SIG-M5 treated with dmso at 0.1 percent for 504 hours (cell line): ENCODE measurements at regions not wholly inside any gene's neighbourhood (a gene's known extent, or its start where the extent isn't known, plus 50 kb on each side); places are given as distances from the start of the nearest gene placed in this dataset.
A peak's percentile ranks its signal among the peaks of the same experiment; 100 is the strongest.

Source experiments
- DNase-seq: peaks from one replicate; lab custom pipeline; 2025; ENCODE audit not compliant: unreplicated experiment; lab: John Stamatoyannopoulos, UW

DNA sequence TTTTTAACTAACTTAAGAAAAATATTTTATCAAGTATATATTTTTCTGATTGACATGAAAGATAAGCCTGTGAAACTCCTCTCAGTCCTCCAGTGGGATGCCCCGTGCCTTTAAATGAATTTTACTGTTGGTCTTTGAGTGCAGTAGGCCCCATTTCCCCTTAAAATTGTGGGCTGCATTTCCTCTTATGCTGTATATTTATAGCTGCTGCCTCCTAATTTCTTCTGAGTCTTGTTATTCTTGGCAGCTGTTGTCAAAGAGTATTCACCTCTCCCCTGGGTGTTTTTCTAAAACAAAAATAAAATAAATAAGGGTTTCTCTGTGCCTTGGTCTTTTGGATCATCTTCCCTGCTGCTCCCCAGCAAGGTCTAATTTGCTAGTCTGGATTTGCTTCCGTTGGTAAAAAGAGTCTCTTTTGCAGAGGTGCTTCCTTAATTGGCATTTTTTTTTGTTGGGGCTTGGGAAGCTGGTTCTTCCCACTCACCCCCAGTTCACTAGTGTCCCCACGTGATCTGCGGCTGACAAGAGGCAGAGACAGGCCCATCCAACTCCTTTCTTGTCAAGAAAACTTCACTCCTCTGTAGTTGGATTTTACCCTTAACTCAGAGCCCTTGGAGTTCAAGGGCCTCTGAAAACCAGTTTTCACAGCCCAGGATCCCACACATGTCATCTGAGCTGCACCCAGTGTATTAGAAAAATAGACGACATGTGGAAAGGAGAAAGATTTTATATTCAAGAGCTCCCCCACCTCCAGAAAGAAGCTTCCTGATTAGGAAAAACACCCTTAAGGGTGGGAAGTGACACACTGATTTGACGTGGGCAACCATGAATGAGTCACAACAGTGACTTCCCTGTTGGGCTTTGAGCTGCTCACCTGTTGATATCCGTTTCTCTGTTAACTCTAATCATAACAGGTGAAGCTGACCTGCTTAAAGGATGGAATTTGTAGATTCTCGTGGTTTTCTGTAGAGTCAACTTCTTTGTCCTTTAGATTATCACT is 431.5 kb downstream of the DCDC2C start:
- DNase-seq, result peak; percentile 87

DNA sequence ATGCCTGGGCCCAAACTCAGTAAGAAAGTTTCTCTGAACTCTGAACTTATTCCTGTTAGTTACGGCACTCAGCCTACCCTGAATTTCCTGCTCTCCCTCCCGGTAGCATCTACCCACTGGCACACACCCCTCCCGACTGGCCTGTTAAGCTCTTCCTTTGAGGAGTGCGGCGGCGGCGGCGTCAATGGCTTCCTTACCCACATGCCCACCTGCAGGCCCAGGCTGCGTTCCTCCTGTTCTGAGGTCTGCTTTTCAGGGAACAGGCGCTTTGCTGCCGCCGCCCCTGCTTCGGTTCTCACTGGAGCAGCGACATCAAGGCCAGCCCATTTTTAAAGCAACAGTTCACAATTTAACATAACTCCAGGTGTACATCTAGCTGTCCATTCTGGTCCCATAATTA is 432.4 kb downstream of the DCDC2C start:
- DNase-seq, result no peak

DNA sequence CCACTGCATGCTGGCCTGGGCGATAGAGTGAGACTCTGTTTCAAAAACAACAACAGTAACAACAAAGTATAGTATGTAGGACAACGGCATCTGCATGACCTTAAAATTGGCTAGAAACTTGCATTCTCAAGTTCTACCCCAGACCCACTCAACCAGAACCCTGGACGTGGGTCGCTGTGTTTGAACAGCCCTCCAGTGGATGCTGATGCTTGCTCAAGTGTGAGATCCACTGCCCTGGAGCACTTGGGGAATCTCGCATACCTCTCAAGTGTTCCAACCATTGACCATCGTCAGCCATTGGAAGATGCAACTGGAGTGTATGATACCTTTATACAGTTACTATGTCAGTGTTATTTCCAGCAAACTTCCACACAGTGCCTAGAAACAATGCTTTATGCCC is 435.9 kb downstream of the DCDC2C start:
- no peak for DNase-seq

DNA sequence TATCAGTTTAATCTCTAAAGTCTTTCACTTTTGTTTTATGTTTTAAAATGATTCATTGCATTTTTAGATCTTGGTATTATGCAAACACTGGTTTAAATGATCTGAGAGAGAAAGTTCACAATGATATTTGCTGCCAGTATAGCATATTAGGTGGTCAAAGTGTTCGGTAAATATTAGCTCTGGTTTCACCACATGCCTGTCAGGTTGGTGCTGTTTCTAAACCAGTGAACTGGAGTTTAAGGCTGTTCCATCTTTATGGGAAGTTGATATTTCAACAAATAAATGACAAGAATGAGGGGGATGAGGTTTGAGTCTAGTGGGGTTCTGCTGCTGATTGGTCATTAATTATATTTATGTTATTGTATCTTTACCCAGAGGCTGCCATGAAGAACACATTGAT is 436.4 kb downstream of the DCDC2C start:
- no peak for DNase-seq

DNA sequence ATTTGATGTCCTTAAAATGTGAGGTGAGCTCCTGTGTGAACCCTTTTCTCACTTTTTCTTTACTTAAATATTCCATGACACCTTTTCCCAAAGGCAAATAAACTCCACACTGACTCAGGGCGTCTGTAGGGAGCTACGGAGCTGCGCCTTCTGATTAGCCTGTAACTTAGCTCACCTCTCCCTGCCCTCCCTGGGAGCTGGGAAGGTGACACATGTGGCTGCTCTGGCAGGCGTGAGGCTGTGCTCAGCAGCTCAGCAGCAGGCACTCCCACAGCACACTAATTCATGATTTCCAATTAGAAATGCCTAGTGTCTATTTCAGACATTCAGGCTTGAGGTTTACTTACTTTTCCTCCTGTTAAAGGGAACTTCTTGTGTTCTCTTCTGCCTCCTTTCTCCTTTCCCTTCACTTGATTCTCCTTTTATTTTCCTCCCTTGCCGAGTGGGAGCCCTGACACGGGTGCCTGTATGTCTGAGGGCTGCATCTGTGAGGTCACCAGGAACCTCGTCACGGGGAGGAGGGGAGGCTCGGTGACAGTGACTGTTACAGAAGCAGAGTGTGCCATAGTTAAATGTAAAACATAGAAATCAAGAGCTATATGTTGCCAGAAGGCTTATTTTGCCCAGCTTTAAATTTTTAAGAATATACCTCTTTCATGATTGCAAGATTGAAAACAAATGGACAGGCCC is 437.1 kb downstream of the DCDC2C start:
- DNase-seq, result no peak

DNA sequence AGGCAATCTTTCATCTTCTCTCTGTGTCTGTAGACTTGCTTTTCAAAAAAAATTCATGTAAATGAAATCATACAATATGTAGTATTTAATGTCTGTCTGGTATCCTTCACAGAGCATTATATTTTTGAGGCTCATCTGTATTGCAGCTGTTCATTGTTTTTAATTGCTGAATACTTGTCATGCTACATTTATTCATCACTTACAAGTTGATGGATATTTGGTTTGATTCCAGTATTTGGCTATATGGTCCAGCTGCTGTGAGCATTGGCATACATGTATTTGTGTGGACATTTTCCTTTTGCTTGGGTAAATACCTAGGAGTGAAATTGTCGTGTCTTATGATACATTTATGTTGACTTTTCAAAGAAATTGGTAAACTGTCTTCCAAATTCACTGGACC is 441.4 kb downstream of the DCDC2C start:
- DNase-seq, result no peak

DNA sequence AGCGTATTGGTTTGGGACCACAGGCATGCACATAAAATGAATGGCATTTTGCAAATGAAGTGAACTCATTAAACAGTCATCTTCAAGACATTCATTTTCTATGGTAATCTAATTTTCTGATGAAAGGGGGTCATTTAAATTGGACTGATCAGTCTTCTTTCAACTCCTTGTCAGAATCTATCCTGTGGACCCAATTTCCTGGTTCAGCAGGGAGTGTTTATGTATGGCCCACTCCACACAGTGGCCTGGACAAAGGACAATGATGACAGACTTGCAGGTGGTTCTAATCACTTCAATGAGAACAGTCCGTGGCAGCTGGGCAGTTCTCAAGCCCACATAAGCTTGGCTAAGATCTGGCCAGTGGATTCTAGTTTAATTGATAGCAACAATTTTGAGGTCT is 448.1 kb downstream of the DCDC2C start:
- no peak for DNase-seq

DNA sequence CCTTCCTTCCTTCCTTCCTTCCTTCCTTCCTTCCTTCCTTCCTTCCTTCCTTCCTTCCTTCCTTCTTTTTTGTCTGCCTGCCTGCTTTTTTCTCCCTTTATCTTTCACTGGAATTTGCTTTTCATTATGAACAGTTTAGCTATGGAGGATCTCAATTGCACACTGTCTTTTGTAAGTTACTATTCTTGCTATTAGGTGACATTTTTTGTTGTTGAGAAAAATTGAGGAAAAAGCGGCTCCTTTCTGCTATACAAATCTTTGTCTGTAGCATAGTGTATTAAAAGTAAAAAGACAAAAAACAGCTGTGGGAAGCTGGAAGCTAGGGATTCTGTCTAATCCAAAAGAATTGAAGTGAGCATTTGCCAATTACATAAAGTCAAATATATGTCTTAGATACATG is 448.7 kb downstream of the DCDC2C start:
- DNase-seq, result no peak

DNA sequence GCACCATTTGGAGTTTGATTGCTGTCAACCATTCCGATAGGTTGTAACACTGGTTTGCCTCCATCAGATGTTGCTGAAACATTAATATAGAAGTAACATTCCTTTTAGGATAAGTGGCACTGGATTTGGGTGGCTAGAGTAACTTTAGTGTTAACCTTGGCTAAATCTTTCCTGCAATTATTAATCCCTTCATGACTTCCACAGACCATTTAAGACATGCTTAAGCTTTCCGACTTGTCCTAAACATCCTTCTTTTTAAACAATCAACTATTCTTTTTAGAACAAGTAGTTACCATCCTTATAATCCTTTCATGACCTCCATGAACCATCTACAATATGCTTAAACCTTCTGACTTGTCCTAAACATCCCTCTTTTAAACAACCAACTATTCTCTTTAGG is 465.5 kb downstream of the DCDC2C start:
- no peak for DNase-seq

DNA sequence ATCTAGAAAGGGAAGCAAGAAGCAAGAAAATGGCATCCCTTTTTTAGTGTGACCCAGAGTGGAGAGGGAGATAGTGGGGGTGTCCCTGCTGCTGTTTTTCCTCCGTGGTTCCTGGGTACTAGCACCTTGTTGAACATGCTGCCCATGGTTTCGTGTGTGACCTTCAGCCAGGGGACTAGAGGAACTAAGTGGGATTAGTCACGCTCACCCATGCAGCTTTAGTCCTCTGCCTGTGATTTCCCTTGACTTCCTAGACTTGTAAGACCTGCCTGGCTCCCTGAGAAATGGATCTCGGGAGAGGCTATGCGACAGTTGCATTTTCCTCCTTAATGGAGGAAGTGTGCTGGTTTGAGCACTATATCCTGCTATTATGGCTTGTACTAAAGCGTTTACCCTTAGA is 471.4 kb downstream of the DCDC2C start:
- no peak for DNase-seq

DNA sequence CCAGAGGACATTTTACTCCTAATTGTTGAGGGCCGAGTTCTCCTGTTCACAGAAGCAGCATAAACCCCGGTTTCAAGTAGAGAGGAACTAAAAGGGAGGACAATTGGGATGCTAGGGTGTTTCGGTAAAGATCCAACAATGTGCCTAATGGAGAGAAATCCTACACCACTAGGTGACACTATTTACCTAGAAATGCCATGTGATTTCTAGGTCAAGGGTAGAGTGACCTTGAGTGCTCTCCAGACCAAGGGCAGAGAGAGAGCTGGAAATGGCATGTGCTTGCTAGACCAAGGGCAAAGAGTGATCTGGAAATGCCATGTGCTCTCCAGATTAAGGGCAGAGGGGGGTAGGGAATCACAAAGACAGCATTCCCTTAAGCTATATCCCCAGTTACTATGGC is 472.0 kb downstream of the DCDC2C start:
- no peak for DNase-seq

DNA sequence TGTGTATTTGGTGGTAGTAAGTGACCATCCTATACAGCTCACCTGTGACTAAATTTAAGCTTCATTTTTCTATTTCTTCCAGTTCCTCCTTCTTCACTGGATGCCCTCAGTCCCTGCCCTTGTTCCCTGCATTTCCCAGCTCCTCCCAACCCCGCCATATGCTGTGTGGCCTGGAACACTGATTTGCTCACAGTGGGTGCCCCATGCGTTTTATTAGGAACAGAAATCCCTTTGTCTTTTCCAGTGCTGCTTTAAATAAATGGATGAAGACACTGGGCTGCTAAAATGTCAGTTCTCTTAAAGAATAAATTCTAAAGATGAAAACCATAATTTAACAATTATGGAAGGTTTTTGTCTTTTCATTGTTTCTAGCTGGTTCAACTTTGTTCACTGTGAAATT is 477.3 kb downstream of the DCDC2C start:
- DNase-seq, result no peak

DNA sequence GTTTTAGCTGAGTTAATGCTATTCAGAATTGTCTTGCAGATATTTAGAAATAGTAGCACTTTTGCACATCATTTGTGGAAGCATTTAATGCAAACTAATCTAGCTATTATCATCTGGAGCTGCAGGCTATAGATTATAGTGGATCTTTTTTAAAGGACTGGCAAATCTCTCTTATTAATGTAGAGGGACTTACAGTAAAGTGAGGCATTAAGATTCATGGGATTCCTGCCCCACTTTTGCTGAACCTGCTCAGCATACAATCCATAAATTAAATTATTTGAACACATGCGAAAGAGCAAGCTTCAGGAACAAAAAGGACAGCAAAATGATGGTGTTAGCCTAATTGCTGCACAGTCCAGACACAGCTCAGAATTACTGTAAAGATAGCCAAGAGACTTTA is 477.7 kb downstream of the DCDC2C start:
- no peak for DNase-seq

DNA sequence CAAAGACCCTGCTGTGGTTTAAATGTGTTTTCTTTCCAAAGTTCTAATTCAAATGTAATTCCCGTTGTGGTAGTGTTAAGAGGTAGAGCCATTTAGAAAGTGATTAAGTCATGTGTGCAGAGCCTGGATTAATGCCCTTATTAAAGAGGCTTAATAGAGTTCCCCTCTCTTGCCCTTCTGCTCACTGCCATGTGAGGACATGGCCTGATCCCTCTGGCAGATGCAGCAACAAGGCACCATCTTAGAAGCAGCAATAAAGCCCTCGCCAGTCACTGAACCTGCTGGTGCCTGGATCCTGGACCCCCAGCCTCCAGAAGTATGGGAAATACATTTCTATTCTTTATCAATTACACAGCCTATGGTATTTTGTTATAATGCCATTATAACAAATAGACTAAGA is 485.2 kb downstream of the DCDC2C start:
- no peak for DNase-seq

DNA sequence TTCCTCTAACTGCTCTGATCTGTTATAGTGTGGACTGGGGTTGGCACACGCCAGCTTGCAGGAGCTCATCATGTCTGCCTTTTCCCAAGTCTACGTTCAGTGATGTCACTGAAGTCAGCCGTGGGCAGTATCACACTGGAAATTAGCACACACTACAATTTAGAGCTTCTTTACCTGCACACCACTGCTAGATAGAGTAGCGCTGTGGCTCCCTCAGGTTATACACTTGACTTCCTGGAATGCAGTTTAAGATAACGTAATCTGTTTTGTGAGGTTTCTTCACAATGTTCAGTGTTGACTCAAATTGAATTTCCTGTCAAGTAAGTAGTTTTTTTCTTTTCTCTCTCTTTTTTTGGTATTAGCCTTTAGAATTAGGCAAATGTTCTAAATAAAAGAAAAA is 487.2 kb downstream of the DCDC2C start:
- DNase-seq, result no peak

DNA sequence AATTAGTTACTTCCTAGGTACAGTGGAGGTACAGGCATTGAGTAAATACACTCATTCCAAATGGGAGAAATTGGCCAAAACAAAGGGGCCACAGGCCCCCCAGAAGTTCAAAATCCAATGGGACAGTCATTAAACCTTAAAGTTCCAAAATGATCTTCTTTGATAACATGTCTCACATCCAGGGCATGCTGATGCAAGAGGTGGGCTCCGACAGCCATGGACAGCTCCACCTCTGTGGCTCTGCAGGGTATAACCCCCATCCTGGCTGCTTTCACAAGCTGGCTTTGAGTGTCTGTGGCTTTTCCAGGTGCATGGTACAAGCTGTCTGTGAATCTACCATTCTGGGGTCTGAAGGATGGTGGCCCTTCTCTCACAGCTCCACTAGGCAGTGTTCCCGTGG is 488.7 kb downstream of the DCDC2C start:
- no peak for DNase-seq

DNA sequence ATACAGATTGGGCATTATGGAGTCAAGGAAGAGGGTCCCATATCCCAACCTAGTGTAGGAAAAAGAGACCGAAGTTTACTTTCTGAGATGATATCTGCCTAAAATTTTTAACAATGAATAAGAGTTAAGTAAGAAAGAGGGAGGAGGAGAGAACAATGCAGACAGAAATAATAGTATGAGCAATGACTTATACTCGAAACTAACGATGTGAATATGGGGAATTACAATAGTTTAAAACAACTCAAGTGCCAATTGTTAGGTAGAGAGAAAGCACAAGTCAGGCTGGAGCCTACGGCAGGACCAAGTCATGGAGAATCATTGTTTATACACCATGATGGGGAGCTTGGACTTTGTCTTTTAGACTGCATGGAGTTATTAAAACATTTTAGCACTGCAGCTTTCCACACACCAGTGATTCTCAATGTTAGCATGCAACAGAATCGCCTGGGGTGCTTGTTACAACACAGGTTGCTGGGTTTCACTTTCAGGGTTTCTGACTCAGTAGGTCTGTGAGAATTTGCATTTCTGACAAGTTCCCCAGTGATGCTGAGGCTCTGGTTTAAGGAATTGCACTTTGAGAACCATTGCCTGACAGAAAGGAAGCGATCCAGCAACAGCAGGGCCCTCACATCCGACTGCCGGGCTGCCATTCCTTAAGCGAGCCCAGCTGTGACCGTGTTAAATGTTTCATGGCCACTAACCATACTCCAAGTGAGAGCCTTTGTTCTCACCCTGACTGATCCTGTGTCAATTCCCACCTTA is 511.2 kb downstream of the DCDC2C start:
- no peak for DNase-seq

DNA sequence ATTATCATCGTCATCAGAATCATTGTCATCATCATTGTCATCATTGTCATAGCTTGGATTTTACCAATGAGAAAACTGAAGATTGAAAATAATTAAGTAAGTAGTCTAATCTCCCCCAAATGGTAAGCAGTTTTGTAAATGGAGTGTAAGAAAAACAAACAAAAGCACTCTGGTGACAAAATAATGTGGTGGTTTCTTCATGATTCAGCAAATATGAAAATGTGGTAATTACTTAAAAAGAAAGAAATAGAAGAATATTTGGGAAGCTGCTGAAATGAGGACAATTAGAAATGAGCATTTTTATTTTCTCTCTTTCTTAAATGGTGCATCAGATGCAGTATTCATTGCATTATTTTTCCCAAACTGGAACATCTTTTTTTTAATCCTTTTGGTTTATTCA is 514.4 kb downstream of the DCDC2C start:
- no peak for DNase-seq

DNA sequence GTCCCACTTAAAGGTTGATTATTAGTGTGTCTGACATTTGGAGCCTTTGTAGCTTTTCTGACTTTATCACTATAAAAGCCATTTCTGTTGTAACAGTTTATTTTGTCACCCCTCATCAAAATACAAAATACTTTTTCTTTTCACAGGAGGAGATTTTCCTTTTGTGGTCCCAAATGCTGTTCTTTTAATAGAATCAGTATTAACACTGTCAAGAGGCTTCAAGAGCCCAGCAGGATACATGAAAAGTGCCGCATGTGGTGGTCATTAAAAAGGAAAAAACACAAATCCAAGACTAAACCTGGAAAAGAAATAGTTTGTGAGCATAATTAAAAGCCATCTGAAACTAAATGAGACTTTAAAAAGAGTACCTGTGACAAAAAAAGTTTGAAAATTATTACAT is 515.7 kb downstream of the DCDC2C start:
- DNase-seq, result no peak

DNA sequence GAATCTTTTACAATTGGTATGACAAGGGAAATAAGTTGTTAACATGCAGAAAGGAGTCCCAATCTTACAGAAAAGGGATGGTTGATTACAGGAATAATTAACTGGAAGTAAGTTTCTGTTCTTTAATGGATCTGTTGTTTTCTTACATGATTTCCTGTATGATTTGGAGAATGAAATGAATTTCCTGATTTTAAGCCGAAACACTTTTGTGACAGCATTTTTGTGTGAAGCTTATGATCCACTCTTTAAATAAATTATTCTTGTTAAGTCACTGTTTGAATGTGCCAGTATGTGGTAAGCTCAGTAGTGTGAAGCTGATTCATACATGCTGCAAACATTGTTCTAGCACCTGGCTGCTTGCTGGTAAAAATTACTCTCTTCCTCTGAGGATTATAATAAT is 516.2 kb downstream of the DCDC2C start:
- DNase-seq, result no peak

DNA sequence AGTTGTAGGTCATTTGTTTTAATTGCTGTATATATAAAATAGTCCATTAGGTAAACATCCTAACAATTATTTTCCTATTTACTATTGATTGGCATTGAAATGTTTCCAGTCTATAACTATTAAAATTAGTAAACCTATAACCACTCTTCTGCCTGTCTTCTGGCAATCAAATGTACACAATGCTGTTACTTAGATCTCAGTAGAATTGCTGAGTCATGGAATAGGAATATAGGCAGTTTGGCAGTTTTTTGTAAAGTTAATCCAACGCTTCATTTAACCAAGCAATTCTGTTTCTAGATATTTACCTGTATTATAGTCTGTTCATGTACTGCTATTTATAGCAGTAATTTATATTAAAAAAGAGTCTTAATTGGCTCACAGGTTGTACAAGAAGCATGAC is 518.1 kb downstream of the DCDC2C start:
- no peak for DNase-seq

DNA sequence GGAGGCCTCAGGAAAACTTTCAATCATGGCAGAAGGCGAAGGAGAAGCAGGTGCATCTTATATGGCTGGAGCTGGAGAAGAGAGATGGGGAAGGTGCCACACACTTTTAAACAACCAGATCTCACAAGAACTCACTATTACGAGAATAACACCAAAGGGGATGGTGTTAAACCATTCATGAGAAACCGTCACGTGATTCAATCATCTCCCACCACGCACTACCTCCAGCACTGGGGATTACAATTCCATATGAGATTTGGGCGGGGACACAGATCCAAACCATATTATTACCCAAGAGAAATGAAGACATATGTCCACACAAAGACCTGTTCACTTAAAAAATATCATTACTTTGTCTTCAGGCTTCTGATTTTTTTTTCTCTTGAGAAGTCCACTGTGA is 518.5 kb downstream of the DCDC2C start:
- no peak for DNase-seq
